HG03575 (cell line): ENCODE measurements at regions not wholly inside any gene's neighbourhood (a gene's known extent, or its start where the extent isn't known, plus 50 kb on each side); places are given as distances from the start of the nearest gene placed in this dataset.

Source experiments
- ATAC-seq: cut with Tn5 transposase; IDR thresholded peaks from one replicate; pipeline ENCODE4 v1.9.1; 2021; ENCODE audit not compliant: unreplicated experiment, insufficient number of reproducible peaks, low FRiP score; ENCODE audit errors: extremely low read depth

- ATAC-seq: no peak
These were observed 254.3 kb downstream of the ZNF621 start for GRCh38 chr3:40779039-40779438.

- no peak for ATAC-seq
These were observed 255.6 kb downstream of the ZNF621 start for GRCh38 chr3:40780291-40780924.

DNA sequence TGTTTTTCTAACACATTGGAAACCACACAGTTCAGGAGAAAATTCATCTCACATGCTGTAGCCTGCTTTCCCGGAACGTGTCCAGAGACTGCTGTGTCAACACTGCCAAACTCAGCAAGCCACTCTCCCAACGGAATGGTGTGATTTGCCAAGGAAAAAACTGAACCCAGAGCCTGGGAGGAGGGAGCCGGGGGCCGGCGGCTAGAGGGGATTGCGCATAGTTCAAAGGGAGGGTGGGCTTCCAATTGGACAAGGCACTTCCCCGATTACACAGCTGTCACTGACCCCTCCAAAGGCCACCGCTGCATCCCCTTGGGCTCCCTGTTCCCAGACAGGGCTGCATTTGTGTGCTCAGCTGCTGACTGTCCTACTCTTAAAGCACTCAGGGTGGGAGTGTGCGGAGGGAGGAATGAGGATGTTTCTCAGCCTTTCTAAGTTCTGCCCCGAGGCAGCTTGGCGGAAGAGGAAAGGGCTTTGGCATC is 256.2 kb downstream of the ZNF621 start:
- ATAC-seq: no peak

- no peak for ATAC-seq
These were observed 257.5 kb downstream of the ZNF621 start for GRCh38 chr3:40782111-40782721.

DNA sequence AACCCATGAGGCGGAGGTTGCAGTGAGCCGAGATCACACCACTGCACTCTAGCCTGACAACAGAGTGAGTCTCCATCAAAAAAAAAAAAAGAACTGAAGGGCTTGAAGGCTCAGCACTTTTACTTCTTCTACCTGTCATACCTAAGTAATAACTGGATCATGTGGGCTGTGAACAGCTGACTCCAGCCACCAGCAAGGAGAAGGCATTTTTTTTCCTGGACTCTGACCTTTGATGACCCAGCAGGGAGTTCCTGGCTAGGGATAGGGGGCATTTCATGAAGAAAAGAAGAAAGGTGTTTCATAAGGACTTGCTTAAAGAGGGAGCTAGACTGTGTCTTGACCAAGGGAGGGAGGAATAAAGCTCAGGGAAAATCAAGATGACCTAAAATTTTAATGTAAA is 266.0 kb downstream of the ZNF621 start:
- no peak for ATAC-seq

DNA sequence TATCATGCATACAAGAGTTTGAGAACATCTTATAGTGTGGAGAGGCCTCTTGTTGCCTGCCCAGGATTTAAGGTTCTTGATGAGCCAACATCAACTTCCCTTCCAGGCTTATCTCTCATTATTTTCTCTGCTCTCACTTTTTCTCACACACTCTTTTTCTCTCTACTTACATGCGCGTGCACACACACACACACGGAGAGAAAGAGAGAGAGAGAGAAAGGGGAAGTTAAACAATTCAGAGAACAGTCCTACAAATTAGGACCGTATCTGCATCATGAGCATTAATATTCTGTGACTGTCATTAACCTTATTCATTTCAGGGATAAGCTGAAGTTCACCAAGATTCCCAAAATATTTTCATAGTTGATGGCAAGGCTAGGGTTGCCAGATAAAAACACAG is 269.0 kb downstream of the ZNF621 start:
- ATAC-seq: no peak

GRCh38 chr3:40800343-40800742 is 275.6 kb downstream of the ZNF621 start:
- no peak for ATAC-seq

DNA sequence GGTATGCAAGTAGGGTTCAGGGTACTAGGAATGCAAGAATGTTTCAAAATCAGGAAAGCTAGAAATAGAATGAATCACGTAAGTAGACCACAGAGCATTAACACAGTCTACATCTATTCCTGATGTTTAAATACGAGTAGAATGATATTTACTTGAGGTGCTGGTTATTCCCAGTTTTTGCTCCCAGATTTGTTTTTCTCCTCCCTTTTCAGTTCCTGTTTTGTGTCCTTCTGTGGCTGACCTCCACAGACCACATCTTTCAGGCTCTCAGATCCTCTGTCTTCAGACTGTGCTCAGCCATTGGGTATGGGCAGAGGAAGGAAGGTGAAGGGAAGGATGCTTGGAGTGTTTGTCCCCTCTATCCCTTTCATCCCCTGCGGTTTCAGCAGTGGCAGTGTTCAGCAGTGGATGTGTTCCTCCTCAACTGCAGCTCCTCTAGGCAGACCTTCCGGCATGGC is 276.6 kb downstream of the ZNF621 start:
- no peak for ATAC-seq

- ATAC-seq: no peak
These were observed 278.6 kb downstream of the ZNF621 start for GRCh38 chr3:40803311-40803710.

DNA sequence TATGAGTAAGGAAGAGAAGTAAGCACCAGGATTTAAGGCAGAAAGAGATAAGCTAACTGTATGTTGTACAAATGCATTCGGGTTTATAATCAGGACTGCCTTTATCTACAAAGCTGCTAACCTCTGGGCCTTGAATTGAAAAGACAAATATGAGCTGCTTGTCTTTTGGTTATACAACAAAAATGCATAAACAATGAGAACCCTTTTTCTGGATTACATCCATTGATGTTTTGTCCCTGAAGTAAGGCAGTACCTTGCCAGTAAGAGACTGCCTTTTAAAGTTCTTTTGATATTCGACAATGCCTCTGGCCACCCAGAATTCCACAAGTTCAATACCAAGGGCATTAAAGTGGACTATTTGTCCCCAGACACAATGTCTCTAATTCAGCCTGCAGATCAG is 280.7 kb downstream of the ZNF621 start:
- ATAC-seq: no peak

GRCh38 chr3:40810813-40811212 is 286.1 kb downstream of the ZNF621 start:
- ATAC-seq: no peak

GRCh38 chr3:40817017-40817416 is 292.3 kb downstream of the ZNF621 start:
- no peak for ATAC-seq

DNA sequence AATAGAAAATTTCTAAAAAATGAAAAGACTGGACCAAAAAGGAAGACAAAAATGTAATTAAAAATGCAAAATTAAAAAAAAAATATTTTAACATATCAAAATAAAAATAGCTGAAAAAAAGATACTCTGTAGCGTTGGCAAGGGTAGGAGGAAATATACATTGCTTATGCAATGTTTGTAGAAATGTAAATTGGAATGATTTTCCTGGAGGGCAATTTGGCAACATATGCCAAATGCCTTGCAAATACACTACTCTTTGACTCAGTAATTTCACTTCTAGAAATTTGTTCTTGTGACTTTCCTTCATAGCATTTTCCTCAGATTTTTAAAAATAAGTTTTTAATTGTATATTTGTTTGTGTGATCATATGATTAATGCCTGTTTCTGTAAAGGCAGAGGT is 296.6 kb downstream of the ZNF621 start:
- ATAC-seq: no peak

DNA sequence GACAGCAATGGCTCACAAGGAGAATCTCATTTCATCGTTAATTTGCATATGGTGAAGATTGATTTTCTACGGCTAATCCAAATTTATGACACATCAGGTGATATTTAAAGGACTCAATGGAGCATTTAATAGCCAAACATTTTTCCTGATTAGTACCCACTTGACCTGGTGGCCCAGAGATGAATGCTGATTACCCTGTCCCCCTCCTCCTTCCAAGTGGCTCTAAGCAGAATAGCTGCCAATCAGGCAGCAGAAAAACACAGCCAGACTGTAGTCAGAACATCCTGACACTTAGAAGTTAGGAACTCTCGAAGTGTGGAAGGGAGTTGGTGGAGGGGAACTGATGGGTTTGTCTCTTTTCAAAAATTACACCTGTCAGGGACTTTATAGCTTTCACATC is 302.5 kb downstream of the ZNF621 start:
- ATAC-seq: no peak

- no peak for ATAC-seq
These were observed 303.4 kb downstream of the ZNF621 start for GRCh38 chr3:40827942-40828688.

GRCh38 chr3:40828741-40829415 is 304.1 kb downstream of the ZNF621 start:
- ATAC-seq: no peak

DNA sequence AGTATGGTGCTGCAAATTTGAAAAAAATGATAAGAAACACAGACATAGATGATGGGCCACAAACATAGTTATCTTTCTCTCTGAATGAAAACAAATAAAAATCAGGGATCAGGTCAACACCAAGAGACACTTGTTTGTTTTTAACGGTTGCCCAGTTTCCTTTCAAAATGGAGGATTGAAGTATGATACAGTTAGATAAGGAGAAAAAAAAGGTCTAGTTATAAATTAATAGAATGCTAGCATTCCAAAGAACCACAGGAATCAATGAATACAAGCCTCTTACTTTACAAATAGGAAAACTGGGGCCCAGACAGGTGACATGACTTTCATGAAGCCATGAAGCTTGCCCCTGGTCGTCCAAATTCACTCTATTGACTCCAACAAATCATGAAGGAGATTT is 305.1 kb downstream of the ZNF621 start:
- no peak for ATAC-seq

DNA sequence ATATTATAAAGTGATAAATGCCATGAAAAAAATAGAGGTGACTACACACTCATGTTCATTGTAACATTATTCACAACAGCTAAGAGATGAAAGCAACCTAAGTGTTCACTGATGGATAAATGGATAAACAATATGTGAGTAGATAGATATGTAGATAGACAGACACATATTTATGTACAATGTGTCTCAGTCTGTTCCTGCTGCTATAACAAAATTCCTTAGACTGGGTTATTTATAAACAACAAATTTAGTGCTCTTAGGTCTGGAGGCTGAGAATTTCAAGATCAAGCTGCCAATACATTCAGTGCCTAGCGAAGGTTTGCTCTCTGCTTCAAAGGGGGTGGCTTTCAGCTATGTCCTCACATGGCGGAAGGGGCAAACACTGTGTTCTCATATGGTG is 312.5 kb downstream of the ZNF621 start:
- no peak for ATAC-seq

DNA sequence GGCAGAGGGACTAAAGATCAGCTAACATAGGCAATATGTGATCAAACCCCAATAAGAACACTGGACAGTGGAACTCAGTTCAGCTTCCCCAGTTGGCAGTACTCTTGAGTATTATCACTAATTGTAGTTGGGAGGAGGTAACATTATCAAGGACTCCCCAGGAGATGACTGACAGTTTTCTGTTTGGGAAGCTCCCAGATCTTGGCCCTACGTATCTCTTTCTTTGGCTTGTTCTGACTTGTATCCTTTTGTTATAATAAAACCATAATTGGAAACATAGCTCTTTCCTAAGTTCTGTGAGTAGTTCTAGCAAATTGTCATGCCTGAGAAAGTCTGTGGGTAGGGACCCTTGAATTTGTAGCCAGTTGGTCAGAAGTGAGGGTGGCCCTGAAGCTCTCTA is 316.4 kb downstream of the ZNF621 start:
- ATAC-seq: no peak
